ENCODE measurements at regions not wholly inside any gene's neighbourhood (a gene's known extent, or its start where the extent isn't known, plus 50 kb on each side); places are given as distances from the start of the nearest gene placed in this dataset.

- Histone ChIP-seq H2AFZ (replicated peaks; ENCODE audit: low read length, poor library complexity) (no peak overlapping the region), H2BK5ac (ENCODE audit: low read depth, low read length, poor library complexity, severe bottlenecking) (peak overlapping the region; percentile 96), H4K5ac (ENCODE audit: low read depth, low read length) (peak overlapping the region; percentile 94), H2BK15ac (ENCODE audit: low read depth, low read length) (peak overlapping the region; percentile 90), H4K8ac (ENCODE audit: low read depth in 2 of 2, low read length in 2 of 2) (peak overlapping the region; percentile 38 to 83; a peak in 3 of 4 replicates), H3K23ac (ENCODE audit: low read depth, low read length) (peak overlapping the region; percentile 83), H3K9me3 (ENCODE audit: control insufficient read depth, insufficient read depth, low read length) (no peaks in the 10 kb centered on the region), H2BK20ac (ENCODE audit: low read depth, low read length) (peak overlapping the region; percentile 98), H3K27ac (ENCODE audit: insufficient read depth, low read length) (peak overlapping the region; percentile 82), H2AK5ac (ENCODE audit: low read depth, low read length) (peak overlapping the region; percentile 96), H3K4me3 (ENCODE audit: insufficient read depth, low read depth, low read length) (no peak overlapping the region), H3K4ac (ENCODE audit: low read depth, low read length) (peak overlapping the region; percentile 95), H3K56ac (ENCODE audit: extremely low read depth, insufficient read depth, low read length) (peak overlapping the region; percentile 77; the same call in 1 of the 2 replicates), H3K4me2 (ENCODE audit: low read depth, low read length) (peak overlapping the region; percentile 19; the same call in 1 of the 2 replicates), H3K27me3 (ENCODE audit: control insufficient read depth, insufficient read depth, low read length) (no peaks in the 10 kb centered on the region), H4K20me1 (ENCODE audit: insufficient read depth, low read length) (no peaks in the 10 kb centered on the region), H3K4me1 (ENCODE audit: control insufficient read depth, insufficient read depth, low read length) (peaks cover 20% of the 10 kb centered on the region), H3K9ac (ENCODE audit: low read depth, low read length) (no peak overlapping the region), H3K9me1 (ENCODE audit: insufficient read depth, low read length) (peaks cover 6% of the 10 kb centered on the region), H3K14ac (replicated peaks; ENCODE audit: low read depth, low read length) (peak overlapping the region; percentile 95), H3K36me3 (ENCODE audit: control insufficient read depth, insufficient read depth, low read length) (no peaks in the 10 kb centered on the region), H3K79me1 (ENCODE audit: low read depth in 1 of 2, low read length in 2 of 2) (no peaks in the 10 kb centered on the region), H4K91ac (ENCODE audit: insufficient read depth, low read depth, low read length) (peak overlapping the region; percentile 92), H3K18ac (ENCODE audit: low read depth, low read length) (peak overlapping the region; percentile 84), H2BK120ac (ENCODE audit: low read depth, low read length) (peak overlapping the region; percentile 97), H2AK9ac (replicated peaks; ENCODE audit: low read depth, low read length, poor library complexity) (no peak overlapping the region)
- in situ Hi-C loops (cut with MboI; ENCODE audit: low sequenced_read_pairs) = no loop called here
- no TSS peak for BruUV-seq (replicated peaks)
- 33% methylated on average over 2 of the region's 6 CpGs; no CpG with 5 or more reads in 1 of the 2 experiments for WGBS, 2 experiments (ENCODE audit: extremely low coverage in 2 of 2, insufficient read length in 1 of 2)
- ATAC-seq (ENCODE audit: low read depth) (peak; percentile 80), DNase-seq (peak; percentile 96)
- intact Hi-C loops (cut with micrococcal nuclease) = loop anchor here (10.0 kb wide), 1 partner anchor 101 kb away; no protein-coding TSS in a partner anchor
- POLR2A ChIA-PET (ENCODE audit: unreplicated experiment) = no interaction called here
- CTCF ChIA-PET = no interaction called here
- TF ChIP-seq FOS (IDR thresholded peaks at IDR 0.05; ENCODE audit: low read depth, low read length) (peak; percentile 59), MAFK (IDR thresholded peaks at IDR 0.05; ENCODE audit: low read depth, low read length) (no peak), RCOR1 (IDR thresholded peaks at IDR 0.05; ENCODE audit: insufficient replicate concordance, low read length) (peak; percentile 25)
- TF ChIP-seq, protein P1, sequence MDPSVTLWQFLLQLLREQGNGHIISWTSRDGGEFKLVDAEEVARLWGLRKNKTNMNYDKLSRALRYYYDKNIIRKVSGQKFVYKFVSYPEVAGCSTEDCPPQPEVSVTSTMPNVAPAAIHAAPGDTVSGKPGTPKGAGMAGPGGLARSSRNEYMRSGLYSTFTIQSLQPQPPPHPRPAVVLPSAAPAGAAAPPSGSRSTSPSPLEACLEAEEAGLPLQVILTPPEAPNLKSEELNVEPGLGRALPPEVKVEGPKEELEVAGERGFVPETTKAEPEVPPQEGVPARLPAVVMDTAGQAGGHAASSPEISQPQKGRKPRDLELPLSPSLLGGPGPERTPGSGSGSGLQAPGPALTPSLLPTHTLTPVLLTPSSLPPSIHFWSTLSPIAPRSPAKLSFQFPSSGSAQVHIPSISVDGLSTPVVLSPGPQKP (IDR thresholded peaks at IDR 0.05; ENCODE audit: borderline replicate concordance, low read depth, low read length) = no peak
- dilution Hi-C loops (cut with HindIII; ENCODE audit: low sequenced_read_pairs, unreplicated experiment) = no loop called here
Observed at GRCh38 chr18:24763765-24764513, 303.5 kb downstream of the HRH4 start.
